ENCODE measurements at regions not wholly inside any gene's neighbourhood (a gene's known extent, or its start where the extent isn't known, plus 50 kb on each side); places are given as distances from the start of the nearest gene placed in this dataset.

DNA sequence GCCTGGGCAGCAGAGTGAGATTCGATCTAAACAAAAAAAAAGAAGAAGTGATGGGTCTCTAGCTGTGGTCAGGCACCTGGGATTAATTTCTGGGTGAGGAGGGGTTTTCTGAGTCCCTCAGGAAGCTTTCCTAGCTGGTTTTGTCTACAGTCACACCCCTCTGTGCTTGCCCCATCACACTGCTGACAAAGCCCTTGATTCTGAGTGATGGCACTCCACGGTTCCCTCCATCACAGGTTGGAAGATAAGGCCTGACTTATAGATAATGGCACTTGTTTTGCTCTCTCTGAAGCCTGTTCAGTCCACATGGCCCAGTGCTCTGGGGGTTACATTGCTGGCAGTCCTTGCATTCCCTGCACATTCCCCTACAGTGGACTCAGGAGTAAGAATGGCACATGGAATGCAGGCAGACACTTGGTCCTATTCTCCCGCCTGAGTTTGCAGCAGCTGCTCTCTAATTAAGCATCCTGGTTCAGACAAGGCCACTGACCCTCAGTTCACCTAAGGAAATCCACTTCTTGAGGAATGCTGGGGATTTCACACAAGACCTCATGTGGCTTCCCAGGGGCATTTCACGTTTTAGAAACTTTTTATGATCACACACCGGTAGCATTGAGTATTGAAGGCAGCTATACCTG, 81.0 kb upstream of the NMNAT3 start:
- ChIA-PET POLR2A (no interaction called here), CTCF (no interaction called here)
- Histone ChIP-seq H3K4me3 (ENCODE audit: low read depth, low read length) (no peak overlapping the region), H3K36me3 (ENCODE audit: control insufficient read depth in 2 of 2, insufficient read depth in 1 of 2, low read length in 2 of 2) (no peaks in the 10 kb centered on the region), H3K27ac (ENCODE audit: extremely low read depth, low read depth, low read length) (no peak overlapping the region), H3K9me3 (ENCODE audit: control insufficient read depth, insufficient read depth, low read depth, low read length) (no peaks in the 10 kb centered on the region), H3K4me1 (ENCODE audit: control insufficient read depth, insufficient read depth, low read length) (no peaks in the 10 kb centered on the region)
- TF ChIP-seq, protein P1, sequence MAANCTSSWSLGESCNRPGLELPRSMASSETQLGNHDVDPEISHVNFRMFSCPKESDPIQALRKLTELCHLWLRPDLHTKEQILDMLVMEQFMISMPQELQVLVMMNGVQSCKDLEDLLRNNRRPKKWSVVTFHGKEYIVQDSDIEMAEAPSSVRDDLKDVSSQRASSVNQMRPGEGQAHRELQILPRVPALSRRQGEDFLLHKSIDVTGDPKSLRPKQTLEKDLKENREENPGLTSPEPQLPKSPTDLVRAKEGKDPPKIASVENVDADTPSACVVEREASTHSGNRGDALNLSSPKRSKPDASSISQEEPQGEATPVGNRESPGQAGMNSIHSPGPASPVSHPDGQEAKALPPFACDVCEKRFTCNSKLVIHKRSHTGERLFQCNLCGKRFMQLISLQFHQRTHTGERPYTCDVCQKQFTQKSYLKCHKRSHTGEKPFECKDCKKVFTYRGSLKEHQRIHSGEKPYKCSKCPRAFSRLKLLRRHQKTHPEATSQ (tag by site-specific recombination; IDR thresholded peaks at IDR 0.05), result no peak
- TF ChIP-seq ZNF311 (tag by site-specific recombination; IDR thresholded peaks at IDR 0.05; ENCODE audit: borderline replicate concordance) (no peak), ZNF433 (tag by site-specific recombination; IDR thresholded peaks at IDR 0.05; ENCODE audit: low read depth) (no peak), ZNF133 (tag by site-specific recombination; IDR thresholded peaks at IDR 0.05) (no peak), OSR2 (tag by site-specific recombination; IDR thresholded peaks at IDR 0.05) (no peak), ZNF645 (tag by site-specific recombination; IDR thresholded peaks at IDR 0.05) (no peak), ZNF274 (IDR thresholded peaks at IDR 0.05; ENCODE audit: low read length) (no peak), ZNF274 (tag by site-specific recombination; IDR thresholded peaks at IDR 0.05; ENCODE audit: borderline replicate concordance) (no peak), ZNF366 (tag by site-specific recombination; conservative IDR thresholded peaks at IDR 0.05) (no peak), ZNF792 (tag by site-specific recombination; IDR thresholded peaks at IDR 0.05) (no peak)
- TF ChIP-seq, protein P2, sequence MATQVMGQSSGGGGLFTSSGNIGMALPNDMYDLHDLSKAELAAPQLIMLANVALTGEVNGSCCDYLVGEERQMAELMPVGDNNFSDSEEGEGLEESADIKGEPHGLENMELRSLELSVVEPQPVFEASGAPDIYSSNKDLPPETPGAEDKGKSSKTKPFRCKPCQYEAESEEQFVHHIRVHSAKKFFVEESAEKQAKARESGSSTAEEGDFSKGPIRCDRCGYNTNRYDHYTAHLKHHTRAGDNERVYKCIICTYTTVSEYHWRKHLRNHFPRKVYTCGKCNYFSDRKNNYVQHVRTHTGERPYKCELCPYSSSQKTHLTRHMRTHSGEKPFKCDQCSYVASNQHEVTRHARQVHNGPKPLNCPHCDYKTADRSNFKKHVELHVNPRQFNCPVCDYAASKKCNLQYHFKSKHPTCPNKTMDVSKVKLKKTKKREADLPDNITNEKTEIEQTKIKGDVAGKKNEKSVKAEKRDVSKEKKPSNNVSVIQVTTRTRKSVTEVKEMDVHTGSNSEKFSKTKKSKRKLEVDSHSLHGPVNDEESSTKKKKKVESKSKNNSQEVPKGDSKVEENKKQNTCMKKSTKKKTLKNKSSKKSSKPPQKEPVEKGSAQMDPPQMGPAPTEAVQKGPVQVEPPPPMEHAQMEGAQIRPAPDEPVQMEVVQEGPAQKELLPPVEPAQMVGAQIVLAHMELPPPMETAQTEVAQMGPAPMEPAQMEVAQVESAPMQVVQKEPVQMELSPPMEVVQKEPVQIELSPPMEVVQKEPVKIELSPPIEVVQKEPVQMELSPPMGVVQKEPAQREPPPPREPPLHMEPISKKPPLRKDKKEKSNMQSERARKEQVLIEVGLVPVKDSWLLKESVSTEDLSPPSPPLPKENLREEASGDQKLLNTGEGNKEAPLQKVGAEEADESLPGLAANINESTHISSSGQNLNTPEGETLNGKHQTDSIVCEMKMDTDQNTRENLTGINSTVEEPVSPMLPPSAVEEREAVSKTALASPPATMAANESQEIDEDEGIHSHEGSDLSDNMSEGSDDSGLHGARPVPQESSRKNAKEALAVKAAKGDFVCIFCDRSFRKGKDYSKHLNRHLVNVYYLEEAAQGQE (tag by site-specific recombination; IDR thresholded peaks at IDR 0.05), result no peak

DNA sequence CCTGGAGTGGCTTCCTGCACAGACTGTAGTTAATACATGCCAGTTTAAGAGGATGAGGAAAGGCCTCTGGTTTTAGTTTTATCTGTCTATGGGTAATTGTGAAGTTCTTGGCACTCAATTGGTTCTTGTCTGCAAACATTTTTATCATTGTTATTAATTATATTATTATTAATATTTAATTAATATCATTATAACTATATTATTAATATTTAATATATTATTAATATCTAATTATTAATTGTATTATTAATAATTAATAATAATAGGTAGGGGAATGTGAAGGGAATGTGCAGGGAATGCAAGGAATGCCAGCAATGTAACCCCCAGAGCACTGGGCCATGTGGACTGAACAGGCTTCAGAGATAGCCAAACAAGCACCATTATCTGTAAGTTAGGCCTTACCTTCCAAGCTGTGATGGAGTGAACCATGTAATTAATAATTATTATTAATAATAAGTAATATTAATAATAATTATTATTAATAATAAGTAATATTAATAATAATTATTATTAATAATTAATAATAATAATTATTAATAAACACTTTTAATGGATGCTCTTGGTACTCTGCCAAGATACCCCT, 79.8 kb upstream of the NMNAT3 start:
- ChIA-PET POLR2A (no interaction called here), CTCF (no interaction called here)
- no peaks in the 10 kb centered on the region for H3K4me1 ChIP-seq (ENCODE audit: control insufficient read depth, insufficient read depth, low read length)

More for the DNA sequence above, 79.8 kb upstream of the NMNAT3 start:
- Histone ChIP-seq H3K9me3 (ENCODE audit: control insufficient read depth, insufficient read depth, low read depth, low read length) (no peaks in the 10 kb centered on the region), H3K36me3 (ENCODE audit: control insufficient read depth in 2 of 2, insufficient read depth in 1 of 2, low read length in 2 of 2) (no peaks in the 10 kb centered on the region), H3K27ac (ENCODE audit: extremely low read depth, low read depth, low read length) (no peak overlapping the region), H3K4me3 (ENCODE audit: low read depth, low read length) (no peak overlapping the region)
- TF ChIP-seq ZNF433 (tag by site-specific recombination; IDR thresholded peaks at IDR 0.05; ENCODE audit: low read depth), result no peak
- TF ChIP-seq, protein P3, sequence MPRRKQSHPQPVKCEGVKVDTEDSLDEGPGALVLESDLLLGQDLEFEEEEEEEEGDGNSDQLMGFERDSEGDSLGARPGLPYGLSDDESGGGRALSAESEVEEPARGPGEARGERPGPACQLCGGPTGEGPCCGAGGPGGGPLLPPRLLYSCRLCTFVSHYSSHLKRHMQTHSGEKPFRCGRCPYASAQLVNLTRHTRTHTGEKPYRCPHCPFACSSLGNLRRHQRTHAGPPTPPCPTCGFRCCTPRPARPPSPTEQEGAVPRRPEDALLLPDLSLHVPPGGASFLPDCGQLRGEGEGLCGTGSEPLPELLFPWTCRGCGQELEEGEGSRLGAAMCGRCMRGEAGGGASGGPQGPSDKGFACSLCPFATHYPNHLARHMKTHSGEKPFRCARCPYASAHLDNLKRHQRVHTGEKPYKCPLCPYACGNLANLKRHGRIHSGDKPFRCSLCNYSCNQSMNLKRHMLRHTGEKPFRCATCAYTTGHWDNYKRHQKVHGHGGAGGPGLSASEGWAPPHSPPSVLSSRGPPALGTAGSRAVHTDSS (tag by site-specific recombination; IDR thresholded peaks at IDR 0.05), result no peak
- no peak for TF ChIP-seq ZNF214 (tag by site-specific recombination; IDR thresholded peaks at IDR 0.05; ENCODE audit: borderline replicate concordance)
- TF ChIP-seq ZNF211 (tag by site-specific recombination; IDR thresholded peaks at IDR 0.05; ENCODE audit: low read depth), result no peak

Data from HEK293 (cell line).